ENCODE measurements at regions not wholly inside any gene's neighbourhood (a gene's known extent, or its start where the extent isn't known, plus 50 kb on each side); places are given as distances from the start of the nearest gene placed in this dataset.

DNA sequence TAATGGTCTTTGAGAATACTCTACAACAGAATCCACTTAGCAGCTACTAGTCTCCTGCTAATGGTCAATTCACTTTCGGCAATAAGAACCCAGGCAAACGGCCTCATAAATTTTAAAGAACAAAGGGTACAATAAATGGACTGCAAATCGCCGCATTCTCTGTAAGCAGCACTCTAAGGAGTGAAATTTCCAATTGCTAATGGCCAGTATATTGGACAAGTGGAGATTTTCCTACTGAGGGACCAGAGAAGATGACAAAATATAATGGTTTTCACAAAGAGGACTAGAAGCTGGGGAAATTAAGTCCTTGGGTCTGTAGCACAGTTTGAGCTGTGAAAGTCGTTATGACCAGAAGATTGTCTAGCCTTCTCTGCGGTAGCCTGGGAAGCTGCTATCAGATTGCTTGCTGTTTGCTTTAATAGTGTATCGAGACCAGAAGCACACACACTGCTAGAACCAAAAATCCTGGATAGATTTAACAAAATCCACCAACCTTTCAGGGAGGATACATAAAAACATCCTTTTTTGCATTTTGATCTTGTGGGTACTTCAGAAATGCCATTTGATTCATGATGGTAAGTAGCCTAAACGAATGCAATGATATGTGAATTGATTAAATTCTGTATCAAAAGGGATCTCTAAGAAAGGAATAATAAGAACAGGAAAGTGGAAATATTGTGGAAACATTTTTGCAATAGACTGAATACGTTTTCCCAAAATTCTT is 53.6 kb upstream of the ATP8B1 start:
- TF ChIP-seq, protein P1, sequence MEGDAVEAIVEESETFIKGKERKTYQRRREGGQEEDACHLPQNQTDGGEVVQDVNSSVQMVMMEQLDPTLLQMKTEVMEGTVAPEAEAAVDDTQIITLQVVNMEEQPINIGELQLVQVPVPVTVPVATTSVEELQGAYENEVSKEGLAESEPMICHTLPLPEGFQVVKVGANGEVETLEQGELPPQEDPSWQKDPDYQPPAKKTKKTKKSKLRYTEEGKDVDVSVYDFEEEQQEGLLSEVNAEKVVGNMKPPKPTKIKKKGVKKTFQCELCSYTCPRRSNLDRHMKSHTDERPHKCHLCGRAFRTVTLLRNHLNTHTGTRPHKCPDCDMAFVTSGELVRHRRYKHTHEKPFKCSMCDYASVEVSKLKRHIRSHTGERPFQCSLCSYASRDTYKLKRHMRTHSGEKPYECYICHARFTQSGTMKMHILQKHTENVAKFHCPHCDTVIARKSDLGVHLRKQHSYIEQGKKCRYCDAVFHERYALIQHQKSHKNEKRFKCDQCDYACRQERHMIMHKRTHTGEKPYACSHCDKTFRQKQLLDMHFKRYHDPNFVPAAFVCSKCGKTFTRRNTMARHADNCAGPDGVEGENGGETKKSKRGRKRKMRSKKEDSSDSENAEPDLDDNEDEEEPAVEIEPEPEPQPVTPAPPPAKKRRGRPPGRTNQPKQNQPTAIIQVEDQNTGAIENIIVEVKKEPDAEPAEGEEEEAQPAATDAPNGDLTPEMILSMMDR (optimal IDR thresholded peaks at IDR 0.05 in 1 of 3, IDR thresholded peaks at IDR 0.05 in 1 of 3, conservative IDR thresholded peaks at IDR 0.05 in 1 of 3; ENCODE audit: extremely low read depth in 1 of 3, insufficient read depth in 2 of 3, low read length in 3 of 3), result no peak
- TF ChIP-seq EZH2 (IDR thresholded peaks at IDR 0.05; ENCODE audit: low read length), result no peak
- Histone ChIP-seq H4K20me1 (ENCODE audit: control insufficient read depth, extremely low read depth, insufficient read depth, low read length) (no peaks in the 10 kb centered on the region), H3K79me2 (ENCODE audit: control insufficient read depth, insufficient read depth, low read length) (no peaks in the 10 kb centered on the region), H3K9ac (ENCODE audit: control insufficient read depth, extremely low read depth, insufficient read depth, low read length) (no peak overlapping the region), H3K36me3 (ENCODE audit: control insufficient read depth in 2 of 2, extremely low read depth in 1 of 2, insufficient read depth in 2 of 2, low read length in 2 of 2) (no peaks in the 10 kb centered on the region), H3K4me1 (ENCODE audit: control insufficient read depth, extremely low read depth, insufficient read depth, low read length) (no peaks in the 10 kb centered on the region), H3K27me3 (ENCODE audit: control insufficient read depth, extremely low read depth, insufficient read depth, low read length) (peaks cover 5% of the 10 kb centered on the region), H3K4me3 (ENCODE audit: control insufficient read depth in 2 of 3, extremely low read depth in 1 of 3, insufficient read depth in 2 of 3, low read depth in 1 of 3, low read length in 3 of 3) (no peak overlapping the region), H3K27ac (ENCODE audit: control insufficient read depth, insufficient read depth, low read length) (no peak overlapping the region), H3K9me1 (ENCODE audit: control insufficient read depth, extremely low read depth, insufficient read depth, low read length) (no peaks in the 10 kb centered on the region), H3K4me2 (ENCODE audit: control insufficient read depth, extremely low read depth, insufficient read depth, low read depth, low read length) (no peak overlapping the region), H2AFZ (ENCODE audit: control insufficient read depth, low read length) (no peak overlapping the region), H3K9me3 (ENCODE audit: control insufficient read depth, low read depth, low read length) (no peaks in the 10 kb centered on the region)
- dilution Hi-C loops (cut with MboI; ENCODE audit: extremely low pct_ligation_motif_present, low sequenced_read_pairs), result no loop called here
- FAIRE-seq, result no peak
- no peak for DNase-seq (ENCODE audit: low read depth, low spot score)

DNA sequence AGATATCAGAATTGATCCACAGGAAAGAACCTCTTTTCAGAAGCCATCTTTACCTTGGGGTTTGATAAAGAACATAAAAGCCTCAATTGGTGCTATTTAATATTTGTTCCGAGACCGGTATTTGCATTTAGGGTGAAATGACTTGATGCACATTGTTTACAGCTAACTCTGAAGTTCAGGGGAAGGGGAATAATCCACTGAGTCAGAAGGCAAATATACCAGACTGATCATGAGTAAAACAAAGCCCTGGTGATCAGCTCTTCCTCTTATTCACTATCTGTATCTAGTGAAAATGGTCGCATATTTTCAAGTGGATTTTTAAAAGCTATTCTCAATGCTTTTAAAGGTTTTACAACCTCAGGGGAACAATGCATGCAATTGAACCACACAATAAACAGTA is 53.0 kb upstream of the ATP8B1 start:
- H3K9me3 ChIP-seq (ENCODE audit: control insufficient read depth, low read depth, low read length), result no peaks in the 10 kb centered on the region
- no peak overlapping the region for H3K4me3 ChIP-seq (ENCODE audit: control insufficient read depth in 2 of 3, extremely low read depth in 1 of 3, insufficient read depth in 2 of 3, low read depth in 1 of 3, low read length in 3 of 3)
- H3K27ac ChIP-seq (ENCODE audit: control insufficient read depth, insufficient read depth, low read length), result no peak overlapping the region
- no peaks in the 10 kb centered on the region for H3K36me3 ChIP-seq (ENCODE audit: control insufficient read depth in 2 of 2, extremely low read depth in 1 of 2, insufficient read depth in 2 of 2, low read length in 2 of 2)
- no peaks in the 10 kb centered on the region for H3K9me1 ChIP-seq (ENCODE audit: control insufficient read depth, extremely low read depth, insufficient read depth, low read length)
- FAIRE-seq, result no peak
- DNase-seq (ENCODE audit: low read depth, low spot score), result no peak
- no peaks in the 10 kb centered on the region for H3K79me2 ChIP-seq (ENCODE audit: control insufficient read depth, insufficient read depth, low read length)
- H3K9ac ChIP-seq (ENCODE audit: control insufficient read depth, extremely low read depth, insufficient read depth, low read length), result no peak overlapping the region
- no peak overlapping the region for H3K4me2 ChIP-seq (ENCODE audit: control insufficient read depth, extremely low read depth, insufficient read depth, low read depth, low read length)
- dilution Hi-C loops (cut with MboI; ENCODE audit: extremely low pct_ligation_motif_present, low sequenced_read_pairs), result no loop called here
- no peaks in the 10 kb centered on the region for H3K4me1 ChIP-seq (ENCODE audit: control insufficient read depth, extremely low read depth, insufficient read depth, low read length)
- no peaks in the 10 kb centered on the region for H4K20me1 ChIP-seq (ENCODE audit: control insufficient read depth, extremely low read depth, insufficient read depth, low read length)
- H2AFZ ChIP-seq (ENCODE audit: control insufficient read depth, low read length), result no peak overlapping the region
- H3K27me3 ChIP-seq (ENCODE audit: control insufficient read depth, extremely low read depth, insufficient read depth, low read length), result peaks cover 5% of the 10 kb centered on the region
- TF ChIP-seq, protein P1 (optimal IDR thresholded peaks at IDR 0.05 in 1 of 3, IDR thresholded peaks at IDR 0.05 in 1 of 3, conservative IDR thresholded peaks at IDR 0.05 in 1 of 3; ENCODE audit: extremely low read depth in 1 of 3, insufficient read depth in 2 of 3, low read length in 3 of 3), result no peak
- no peak for TF ChIP-seq EZH2 (IDR thresholded peaks at IDR 0.05; ENCODE audit: low read length)

All from keratinocyte (primary cell).